ENCODE measurements at regions not wholly inside any gene's neighbourhood (a gene's known extent, or its start where the extent isn't known, plus 50 kb on each side); places are given as distances from the start of the nearest gene placed in this dataset.

DNA sequence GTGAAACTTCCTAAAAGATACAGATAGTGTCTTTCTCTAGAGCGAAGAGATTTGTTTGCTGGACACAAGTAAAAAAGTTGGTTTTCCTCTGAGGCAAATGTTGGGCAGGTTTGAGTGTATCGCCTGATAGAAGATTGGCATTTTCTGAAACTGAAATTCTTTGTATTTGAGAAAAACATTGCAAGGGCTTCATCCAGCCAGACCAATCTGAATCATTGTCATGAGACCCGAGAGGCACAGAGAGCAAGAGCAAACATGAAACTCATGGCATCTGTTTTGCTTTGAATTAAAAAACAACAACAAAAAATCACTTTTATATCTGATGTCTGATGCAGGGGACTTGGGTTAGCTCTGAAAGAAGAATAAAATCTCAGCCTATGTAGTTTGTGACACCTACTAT lies 379.3 kb upstream of the NCAM2 start:
- Histone ChIP-seq H3K27ac (no peak overlapping the region), H3K9me3 (peaks cover 0 to 10% (median 0%) of the 10 kb centered on the region in 11 donors), H3K27me3 (no peaks in the 10 kb centered on the region), H3K36me3 (no peaks in the 10 kb centered on the region), H3K4me1 (no peaks in the 10 kb centered on the region), H3K4me3 (no peak overlapping the region)
- intact Hi-C loops (cut with DNase I) = no loop called here
- 65 to 76% methylated on average over 3 of the region's 3 CpGs for WGBS, 2 donors
- DNase-seq = no peak
- ATAC-seq = no peak
- TF ChIP-seq, protein P1, sequence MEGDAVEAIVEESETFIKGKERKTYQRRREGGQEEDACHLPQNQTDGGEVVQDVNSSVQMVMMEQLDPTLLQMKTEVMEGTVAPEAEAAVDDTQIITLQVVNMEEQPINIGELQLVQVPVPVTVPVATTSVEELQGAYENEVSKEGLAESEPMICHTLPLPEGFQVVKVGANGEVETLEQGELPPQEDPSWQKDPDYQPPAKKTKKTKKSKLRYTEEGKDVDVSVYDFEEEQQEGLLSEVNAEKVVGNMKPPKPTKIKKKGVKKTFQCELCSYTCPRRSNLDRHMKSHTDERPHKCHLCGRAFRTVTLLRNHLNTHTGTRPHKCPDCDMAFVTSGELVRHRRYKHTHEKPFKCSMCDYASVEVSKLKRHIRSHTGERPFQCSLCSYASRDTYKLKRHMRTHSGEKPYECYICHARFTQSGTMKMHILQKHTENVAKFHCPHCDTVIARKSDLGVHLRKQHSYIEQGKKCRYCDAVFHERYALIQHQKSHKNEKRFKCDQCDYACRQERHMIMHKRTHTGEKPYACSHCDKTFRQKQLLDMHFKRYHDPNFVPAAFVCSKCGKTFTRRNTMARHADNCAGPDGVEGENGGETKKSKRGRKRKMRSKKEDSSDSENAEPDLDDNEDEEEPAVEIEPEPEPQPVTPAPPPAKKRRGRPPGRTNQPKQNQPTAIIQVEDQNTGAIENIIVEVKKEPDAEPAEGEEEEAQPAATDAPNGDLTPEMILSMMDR (IDR thresholded peaks at IDR 0.05) = no peak

DNA sequence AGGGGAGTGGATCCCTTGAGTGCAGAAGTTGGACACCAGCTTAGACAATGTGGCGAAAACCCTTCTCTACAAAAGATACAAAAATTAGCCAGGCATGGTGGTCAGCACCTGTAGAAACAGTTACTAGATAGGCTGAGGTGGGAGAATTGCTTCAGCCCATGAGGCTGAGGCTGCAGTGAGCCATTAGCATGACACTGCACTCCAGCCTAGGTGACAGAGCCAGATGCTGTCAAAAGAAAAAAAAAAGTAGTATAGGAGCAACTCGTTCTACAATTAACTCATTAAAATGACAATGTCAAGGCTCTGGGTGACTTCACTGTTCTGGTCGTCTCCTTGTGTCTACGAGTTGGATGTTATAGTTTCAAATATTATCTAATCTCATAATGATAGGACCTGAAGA lies 370.6 kb upstream of the NCAM2 start:
- DNase-seq = no peak
- TF ChIP-seq, protein P1 (IDR thresholded peaks at IDR 0.05) = no peak
- 46 to 48% methylated on average over 4 of the region's 4 CpGs for WGBS, 2 donors
- Histone ChIP-seq H3K27ac (no peak overlapping the region), H3K27me3 (no peaks in the 10 kb centered on the region), H3K4me1 (no peaks in the 10 kb centered on the region), H3K4me3 (no peak overlapping the region), H3K36me3 (no peaks in the 10 kb centered on the region), H3K9me3 (peaks cover 0 to 15% (median 0%) of the 10 kb centered on the region in 11 donors)
- ATAC-seq = no peak
- intact Hi-C loops (cut with DNase I) = no loop called here

DNA sequence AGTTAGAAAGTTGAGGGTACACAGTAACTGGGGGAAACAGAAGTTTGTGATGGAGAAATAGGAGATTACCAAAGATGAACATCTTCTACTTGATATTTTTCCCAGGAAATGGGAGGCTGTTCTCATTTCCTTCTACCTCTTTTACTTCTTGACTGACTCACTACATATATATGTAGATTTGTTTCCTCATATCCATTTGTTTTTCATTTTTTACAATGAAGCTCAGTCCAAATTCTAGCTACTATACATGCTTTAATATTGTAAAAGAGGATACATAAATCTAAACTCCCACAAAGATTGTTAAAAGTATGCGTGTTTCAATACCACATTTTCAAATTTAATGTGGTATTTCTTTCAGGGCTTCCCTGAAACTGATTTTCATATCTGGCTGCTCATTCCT lies 366.6 kb upstream of the NCAM2 start:
- TF ChIP-seq, protein P1 (IDR thresholded peaks at IDR 0.05) = no peak
- no peaks in the 10 kb centered on the region for H3K36me3 ChIP-seq
- no peak overlapping the region for H3K27ac ChIP-seq
- WGBS, 2 donors = 86 to 90% methylated on average over 1 of the region's 1 CpG
- ATAC-seq = no peak
- H3K27me3 ChIP-seq = no peaks in the 10 kb centered on the region
- peaks cover 0 to 3% (median 0%) of the 10 kb centered on the region in 11 donors for H3K9me3 ChIP-seq
- H3K4me1 ChIP-seq = no peaks in the 10 kb centered on the region
- H3K4me3 ChIP-seq = no peak overlapping the region
- DNase-seq = no peak
- intact Hi-C loops (cut with DNase I) = no loop called here

DNA sequence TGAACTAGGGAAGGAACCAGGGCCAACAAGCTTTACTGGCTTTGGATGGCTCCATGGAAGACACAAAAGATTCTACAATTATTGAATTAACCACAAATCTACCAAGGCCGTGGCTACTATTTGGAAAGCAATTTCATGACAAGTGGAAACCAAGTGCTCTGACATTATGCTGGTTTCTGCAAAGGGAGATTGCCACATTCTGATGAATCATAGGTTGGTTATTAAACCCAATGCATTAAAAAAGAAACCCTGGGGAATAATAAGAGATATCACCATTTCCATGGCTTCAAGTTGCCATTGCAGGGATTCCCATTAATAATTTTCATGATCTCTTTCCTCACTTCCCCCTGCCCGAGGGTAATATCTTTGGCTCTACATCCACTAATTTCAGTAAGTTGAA lies 359.2 kb upstream of the NCAM2 start:
- WGBS, 2 donors = 58 to 63% methylated on average over 2 of the region's 2 CpGs
- Histone ChIP-seq H3K36me3 (no peaks in the 10 kb centered on the region), H3K9me3 (peaks cover 0 to 17% (median 0%) of the 10 kb centered on the region in 11 donors), H3K4me1 (no peaks in the 10 kb centered on the region), H3K27ac (no peak overlapping the region), H3K27me3 (no peaks in the 10 kb centered on the region), H3K4me3 (no peak overlapping the region)
- TF ChIP-seq, protein P1 (IDR thresholded peaks at IDR 0.05) = no peak
- intact Hi-C loops (cut with DNase I) = no loop called here
- DNase-seq (no peak), ATAC-seq (no peak)
